Osteocyte (in vitro differentiated cells): ENCODE measurements at regions not wholly inside any gene's neighbourhood (a gene's known extent, or its start where the extent isn't known, plus 50 kb on each side); places are given as distances from the start of the nearest gene placed in this dataset.

Source experiments
- DNase-seq: peaks from one replicate; pipeline ENCODE4 v3.0.0; 2021; ENCODE audit warnings: mixed read lengths; ENCODE audit not compliant: unreplicated experiment; ENCODE audit errors: extremely low spot score
- H3K27ac Mint-ChIP-seq: one replicate; pipeline ENCODE4 v1.8.0; 2021; ENCODE audit warnings: mild to moderate bottlenecking, mixed read lengths; ENCODE audit not compliant: unreplicated experiment
- H3K27me3 Mint-ChIP-seq: one replicate; pipeline ENCODE4 v1.8.0; 2021; ENCODE audit warnings: mixed read lengths; ENCODE audit not compliant: unreplicated experiment
- H3K36me3 Mint-ChIP-seq: one replicate; pipeline ENCODE4 v1.8.0; 2021; ENCODE audit warnings: mixed read lengths; ENCODE audit not compliant: unreplicated experiment
- H3K4me1 Mint-ChIP-seq: one replicate; pipeline ENCODE4 v1.8.0; 2021; ENCODE audit warnings: mixed read lengths; ENCODE audit not compliant: unreplicated experiment
- H3K4me3 Mint-ChIP-seq: one replicate; pipeline ENCODE4 v1.8.0; 2021; ENCODE audit warnings: mild to moderate bottlenecking, moderate library complexity, mixed read lengths; ENCODE audit not compliant: unreplicated experiment
- H3K9me3 Mint-ChIP-seq: one replicate; pipeline ENCODE4 v1.8.0; 2021; ENCODE audit warnings: mixed read lengths; ENCODE audit not compliant: unreplicated experiment
- TF ChIP-seq, protein P1 (sequence below): fragments of 200-600 bp; sonication (generic); IDR thresholded peaks from 2 replicates; pipeline ENCODE4 v1.5.0; 2021; ENCODE audit warnings: antibody characterized with exemption, mild to moderate bottlenecking, moderate library complexity

GRCh38 chr2:234834228-234834923 is 117.4 kb upstream of the SH3BP4 start:
- H3K27ac Mint-ChIP-seq, result no peak overlapping the region
- peaks cover 2% of the 10 kb centered on the region for H3K36me3 Mint-ChIP-seq
- TF ChIP-seq, protein P1, sequence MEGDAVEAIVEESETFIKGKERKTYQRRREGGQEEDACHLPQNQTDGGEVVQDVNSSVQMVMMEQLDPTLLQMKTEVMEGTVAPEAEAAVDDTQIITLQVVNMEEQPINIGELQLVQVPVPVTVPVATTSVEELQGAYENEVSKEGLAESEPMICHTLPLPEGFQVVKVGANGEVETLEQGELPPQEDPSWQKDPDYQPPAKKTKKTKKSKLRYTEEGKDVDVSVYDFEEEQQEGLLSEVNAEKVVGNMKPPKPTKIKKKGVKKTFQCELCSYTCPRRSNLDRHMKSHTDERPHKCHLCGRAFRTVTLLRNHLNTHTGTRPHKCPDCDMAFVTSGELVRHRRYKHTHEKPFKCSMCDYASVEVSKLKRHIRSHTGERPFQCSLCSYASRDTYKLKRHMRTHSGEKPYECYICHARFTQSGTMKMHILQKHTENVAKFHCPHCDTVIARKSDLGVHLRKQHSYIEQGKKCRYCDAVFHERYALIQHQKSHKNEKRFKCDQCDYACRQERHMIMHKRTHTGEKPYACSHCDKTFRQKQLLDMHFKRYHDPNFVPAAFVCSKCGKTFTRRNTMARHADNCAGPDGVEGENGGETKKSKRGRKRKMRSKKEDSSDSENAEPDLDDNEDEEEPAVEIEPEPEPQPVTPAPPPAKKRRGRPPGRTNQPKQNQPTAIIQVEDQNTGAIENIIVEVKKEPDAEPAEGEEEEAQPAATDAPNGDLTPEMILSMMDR, result no peak
- no peak for DNase-seq
- H3K4me1 Mint-ChIP-seq, result peaks cover 25% of the 10 kb centered on the region
- no peak overlapping the region for H3K4me3 Mint-ChIP-seq
- H3K27me3 Mint-ChIP-seq, result peaks cover 3% of the 10 kb centered on the region
- no peaks in the 10 kb centered on the region for H3K9me3 Mint-ChIP-seq

GRCh38 chr2:234830853-234831252 is 121.0 kb upstream of the SH3BP4 start:
- peaks cover 2% of the 10 kb centered on the region for H3K36me3 Mint-ChIP-seq
- H3K27me3 Mint-ChIP-seq, result peaks cover 3% of the 10 kb centered on the region
- H3K4me3 Mint-ChIP-seq, result no peak overlapping the region
- DNase-seq, result no peak
- H3K27ac Mint-ChIP-seq, result no peak overlapping the region
- TF ChIP-seq, protein P1, result no peak
- H3K4me1 Mint-ChIP-seq, result peaks cover 16% of the 10 kb centered on the region
- H3K9me3 Mint-ChIP-seq, result no peaks in the 10 kb centered on the region

GRCh38 chr2:234829074-234829455 is 122.8 kb upstream of the SH3BP4 start:
- Mint-ChIP-seq H3K4me1 (peaks cover 25% of the 10 kb centered on the region), H3K9me3 (no peaks in the 10 kb centered on the region), H3K27ac (no peak overlapping the region), H3K27me3 (peaks cover 3% of the 10 kb centered on the region), H3K4me3 (no peak overlapping the region), H3K36me3 (peaks cover 2% of the 10 kb centered on the region)
- DNase-seq, result no peak
- TF ChIP-seq, protein P1, result no peak

- Mint-ChIP-seq H3K27ac (no peak overlapping the region), H3K4me1 (peaks cover 21% of the 10 kb centered on the region), H3K9me3 (no peaks in the 10 kb centered on the region), H3K36me3 (peaks cover 2% of the 10 kb centered on the region), H3K4me3 (no peak overlapping the region), H3K27me3 (peaks cover 3% of the 10 kb centered on the region)
- TF ChIP-seq, protein P1, result no peak
- DNase-seq, result no peak
Observed at GRCh38 chr2:234828382-234829073, 123.3 kb upstream of the SH3BP4 start.

GRCh38 chr2:234827096-234827860 is 124.5 kb upstream of the SH3BP4 start:
- Mint-ChIP-seq H3K27ac (no peak overlapping the region), H3K4me3 (no peak overlapping the region), H3K36me3 (peaks cover 2% of the 10 kb centered on the region), H3K9me3 (no peaks in the 10 kb centered on the region), H3K27me3 (peaks cover 3% of the 10 kb centered on the region), H3K4me1 (peaks cover 21% of the 10 kb centered on the region)
- TF ChIP-seq, protein P1, result no peak
- no peak for DNase-seq
